ENCODE measurements at regions not wholly inside any gene's neighbourhood (a gene's known extent, or its start where the extent isn't known, plus 50 kb on each side); places are given as distances from the start of the nearest gene placed in this dataset.

DNA sequence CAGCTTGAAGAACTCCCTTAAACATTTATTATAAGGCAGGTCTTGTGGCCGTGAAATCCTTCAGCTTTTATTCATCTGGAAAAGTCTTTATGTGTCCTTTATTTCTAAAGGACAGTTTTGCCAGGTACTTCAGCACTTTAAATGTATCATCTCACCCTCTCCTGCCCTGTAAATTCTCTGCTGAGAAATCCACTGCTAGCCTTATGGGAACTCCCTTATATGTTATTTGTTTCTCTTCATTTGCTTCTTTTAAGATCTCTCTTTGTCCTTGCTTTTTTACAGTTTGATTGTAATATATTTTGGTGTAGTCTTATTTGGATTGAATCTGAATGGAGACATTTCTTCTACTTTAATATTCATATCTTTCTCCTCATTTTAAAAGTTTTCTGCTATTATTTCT is 86.7 kb upstream of the RBMS3 start:
- no peaks in the 10 kb centered on the region for H3K4me1 Mint-ChIP-seq
- TF ChIP-seq, protein P1, sequence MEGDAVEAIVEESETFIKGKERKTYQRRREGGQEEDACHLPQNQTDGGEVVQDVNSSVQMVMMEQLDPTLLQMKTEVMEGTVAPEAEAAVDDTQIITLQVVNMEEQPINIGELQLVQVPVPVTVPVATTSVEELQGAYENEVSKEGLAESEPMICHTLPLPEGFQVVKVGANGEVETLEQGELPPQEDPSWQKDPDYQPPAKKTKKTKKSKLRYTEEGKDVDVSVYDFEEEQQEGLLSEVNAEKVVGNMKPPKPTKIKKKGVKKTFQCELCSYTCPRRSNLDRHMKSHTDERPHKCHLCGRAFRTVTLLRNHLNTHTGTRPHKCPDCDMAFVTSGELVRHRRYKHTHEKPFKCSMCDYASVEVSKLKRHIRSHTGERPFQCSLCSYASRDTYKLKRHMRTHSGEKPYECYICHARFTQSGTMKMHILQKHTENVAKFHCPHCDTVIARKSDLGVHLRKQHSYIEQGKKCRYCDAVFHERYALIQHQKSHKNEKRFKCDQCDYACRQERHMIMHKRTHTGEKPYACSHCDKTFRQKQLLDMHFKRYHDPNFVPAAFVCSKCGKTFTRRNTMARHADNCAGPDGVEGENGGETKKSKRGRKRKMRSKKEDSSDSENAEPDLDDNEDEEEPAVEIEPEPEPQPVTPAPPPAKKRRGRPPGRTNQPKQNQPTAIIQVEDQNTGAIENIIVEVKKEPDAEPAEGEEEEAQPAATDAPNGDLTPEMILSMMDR (conservative IDR thresholded peaks at IDR 0.05): no peak
- no peak for DNase-seq (ENCODE audit: low read depth, low spot score)
- H3K27me3 Mint-ChIP-seq (ENCODE audit: low read depth): no peaks in the 10 kb centered on the region
- H3K36me3 Mint-ChIP-seq (ENCODE audit: low read depth): peaks cover 7% of the 10 kb centered on the region
- H3K4me3 Mint-ChIP-seq: no peak overlapping the region
- no peak overlapping the region for H3K27ac Mint-ChIP-seq (ENCODE audit: unreplicated experiment)
- H3K9me3 Mint-ChIP-seq: peaks cover 13% of the 10 kb centered on the region

DNA sequence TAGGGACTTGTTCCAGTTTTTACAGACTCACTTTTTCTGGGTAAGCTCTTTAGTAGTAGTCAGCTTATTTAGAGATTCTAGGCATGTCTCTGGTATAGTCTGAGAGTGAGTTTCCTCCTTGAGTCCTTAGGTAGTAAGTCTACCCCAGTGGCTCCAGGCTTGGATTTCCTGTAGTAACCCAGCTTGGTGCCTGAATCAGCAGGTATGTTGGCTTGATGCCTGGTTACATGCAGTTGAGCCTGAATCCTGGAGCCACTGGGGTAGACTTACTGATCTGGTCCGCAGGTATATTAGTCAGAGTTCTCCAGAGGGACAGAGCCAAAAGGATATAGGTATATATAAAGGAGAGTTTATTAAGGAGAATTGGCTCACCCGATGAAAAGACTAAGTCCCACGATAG is 85.8 kb upstream of the RBMS3 start:
- no peak overlapping the region for H3K4me3 Mint-ChIP-seq
- H3K9me3 Mint-ChIP-seq: peaks cover 13% of the 10 kb centered on the region
- no peaks in the 10 kb centered on the region for H3K27me3 Mint-ChIP-seq (ENCODE audit: low read depth)
- no peak overlapping the region for H3K27ac Mint-ChIP-seq (ENCODE audit: unreplicated experiment)
- H3K4me1 Mint-ChIP-seq: no peaks in the 10 kb centered on the region
- no peak for DNase-seq (ENCODE audit: low read depth, low spot score)
- peaks cover 7% of the 10 kb centered on the region for H3K36me3 Mint-ChIP-seq (ENCODE audit: low read depth)
- TF ChIP-seq, protein P1 (conservative IDR thresholded peaks at IDR 0.05): no peak

DNA sequence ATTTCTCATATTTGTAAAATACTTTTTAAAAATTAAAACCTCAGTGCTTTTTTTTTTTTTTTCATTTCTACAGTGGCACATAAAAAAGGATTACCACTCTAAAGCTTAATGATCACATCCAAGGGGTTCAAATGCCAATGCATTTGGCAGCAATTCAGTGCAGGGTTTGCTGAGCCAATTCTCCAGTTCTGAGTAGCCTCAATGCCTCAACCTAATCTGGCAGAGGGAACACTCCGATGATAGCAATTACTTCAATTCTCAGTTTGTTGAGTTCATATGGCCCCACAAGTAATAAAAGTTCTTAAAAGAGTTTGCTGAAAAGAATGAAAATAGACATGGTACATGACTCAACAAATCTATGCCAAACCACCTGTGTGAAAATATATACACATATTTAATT is 79.3 kb upstream of the RBMS3 start:
- TF ChIP-seq, protein P1 (conservative IDR thresholded peaks at IDR 0.05): no peak
- Mint-ChIP-seq H3K4me3 (no peak overlapping the region), H3K27me3 (ENCODE audit: low read depth) (no peaks in the 10 kb centered on the region), H3K27ac (ENCODE audit: unreplicated experiment) (no peak overlapping the region), H3K36me3 (ENCODE audit: low read depth) (no peaks in the 10 kb centered on the region), H3K9me3 (peaks cover 7% of the 10 kb centered on the region), H3K4me1 (no peaks in the 10 kb centered on the region)
- no peak for DNase-seq (ENCODE audit: low read depth, low spot score)

DNA sequence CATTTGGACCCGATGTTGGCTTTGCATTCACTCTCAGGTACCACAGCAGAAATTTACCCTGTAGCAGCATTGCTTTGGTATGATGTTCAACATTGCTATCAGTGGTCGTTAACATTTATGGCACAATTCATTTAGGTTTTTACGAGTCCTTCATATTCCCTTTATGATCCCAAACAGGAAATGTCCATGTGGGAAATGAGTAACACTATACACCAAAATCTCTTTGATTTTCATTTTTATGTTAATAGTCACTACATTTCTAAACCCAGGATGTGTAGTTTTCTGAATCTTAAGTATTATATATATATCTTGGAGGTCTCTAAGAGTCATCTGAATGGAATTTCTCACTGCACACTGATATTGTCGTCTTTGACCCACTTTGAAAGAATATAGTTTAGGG is 78.5 kb upstream of the RBMS3 start:
- Mint-ChIP-seq H3K36me3 (ENCODE audit: low read depth) (no peaks in the 10 kb centered on the region), H3K4me3 (no peak overlapping the region), H3K4me1 (no peaks in the 10 kb centered on the region), H3K9me3 (peaks cover 4% of the 10 kb centered on the region), H3K27ac (ENCODE audit: unreplicated experiment) (no peak overlapping the region), H3K27me3 (ENCODE audit: low read depth) (no peaks in the 10 kb centered on the region)
- DNase-seq (ENCODE audit: low read depth, low spot score): no peak
- TF ChIP-seq, protein P1 (conservative IDR thresholded peaks at IDR 0.05): no peak

DNA sequence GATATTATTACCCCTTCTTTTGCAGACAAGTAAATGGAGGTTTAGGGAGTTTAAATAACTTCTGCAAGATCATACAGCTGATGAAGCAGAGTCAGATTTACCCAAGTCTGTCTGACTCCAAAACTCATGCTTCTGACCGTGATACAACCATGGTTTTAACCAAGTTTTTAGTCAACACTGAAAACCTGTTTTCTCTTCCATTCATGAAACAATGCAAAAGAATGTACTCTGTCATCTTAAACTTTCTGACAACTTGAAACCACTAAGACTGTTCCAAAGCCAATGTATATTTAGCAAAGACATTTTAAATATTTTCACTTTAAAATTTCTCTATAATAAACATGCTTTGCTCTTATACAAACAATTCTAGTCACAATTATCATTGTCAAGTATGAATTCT is 77.0 kb upstream of the RBMS3 start:
- Mint-ChIP-seq H3K36me3 (ENCODE audit: low read depth) (no peaks in the 10 kb centered on the region), H3K27ac (ENCODE audit: unreplicated experiment) (no peak overlapping the region), H3K4me3 (no peak overlapping the region), H3K9me3 (peaks cover 4% of the 10 kb centered on the region), H3K27me3 (ENCODE audit: low read depth) (no peaks in the 10 kb centered on the region), H3K4me1 (no peaks in the 10 kb centered on the region)
- DNase-seq (ENCODE audit: low read depth, low spot score): no peak
- TF ChIP-seq, protein P1 (conservative IDR thresholded peaks at IDR 0.05): no peak

DNA sequence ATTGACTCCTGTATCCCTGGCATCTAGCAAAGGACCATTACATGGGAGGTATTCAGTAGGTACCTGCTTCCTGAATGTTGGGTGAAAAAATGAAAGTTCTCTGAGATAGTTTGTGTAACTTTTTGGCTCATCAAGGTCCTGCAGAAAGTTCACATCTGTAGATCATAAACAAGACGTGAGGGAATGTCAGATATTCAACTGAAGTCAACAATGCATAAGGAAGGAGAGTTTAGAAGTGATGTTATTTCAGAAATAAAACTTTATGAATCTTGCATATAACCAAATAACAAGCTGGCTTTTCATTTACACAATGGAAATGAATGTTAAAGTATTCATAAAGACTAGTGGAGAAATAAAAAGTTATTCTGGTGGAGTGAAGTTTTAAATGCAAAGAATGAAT is 73.4 kb upstream of the RBMS3 start:
- no peak overlapping the region for H3K4me3 Mint-ChIP-seq
- no peaks in the 10 kb centered on the region for H3K27me3 Mint-ChIP-seq (ENCODE audit: low read depth)
- no peaks in the 10 kb centered on the region for H3K36me3 Mint-ChIP-seq (ENCODE audit: low read depth)
- no peaks in the 10 kb centered on the region for H3K4me1 Mint-ChIP-seq
- no peak overlapping the region for H3K27ac Mint-ChIP-seq (ENCODE audit: unreplicated experiment)
- TF ChIP-seq, protein P1 (conservative IDR thresholded peaks at IDR 0.05): no peak
- H3K9me3 Mint-ChIP-seq: peaks cover 7% of the 10 kb centered on the region
- DNase-seq (ENCODE audit: low read depth, low spot score): no peak
